OCI-LY7 (cell line): ENCODE measurements at regions not wholly inside any gene's neighbourhood (a gene's known extent, or its start where the extent isn't known, plus 50 kb on each side); places are given as distances from the start of the nearest gene placed in this dataset.

Experiments
- BruUV-seq: library from RNA; stranded (reverse); fragments of 400-500 nt; replicated peaks from 2 replicates; lab custom pipeline; 2021; lab: Mats Ljungman, UMichigan
- CTCF ChIA-PET: fragments of 300-600 bp; sonication (Branson Sonifier 250); formaldehyde crosslinking; loops from one replicate; lab custom pipeline; 2022; ENCODE audit warnings: antibody characterized with exemption; ENCODE audit not compliant: unreplicated experiment; lab: Charles Lee
- POLR2A ChIA-PET: fragments of 300-600 bp; sonication (Branson Sonifier 250); formaldehyde crosslinking; loops from one replicate; lab custom pipeline; 2022; ENCODE audit warnings: antibody characterized with exemption; lab: Charles Lee
- DNase-seq: peaks from one replicate; pipeline ENCODE4 v3.0.0-alpha.2; 2015; ENCODE audit warnings: low spot score
- H2AFZ ChIP-seq: fragments of 200-600 bp; sonication (generic), shearing (Covaris generic); 2 replicates; pipeline ENCODE4 v1.6.1; 2014; ENCODE audit warnings: mild to moderate bottlenecking, antibody characterized with exemption, low read length, moderate library complexity
- H3K27ac ChIP-seq: fragments of 200-600 bp; sonication (generic); 2 replicates; pipeline ENCODE4 v1.5.1; 2014; ENCODE audit warnings: mixed run types, low read depth, mild to moderate bottlenecking, moderate library complexity, low read length, inconsistent platforms; ENCODE audit not compliant: poor library complexity, severe bottlenecking
- H3K36me3 ChIP-seq: fragments of 200-600 bp; sonication (generic); 2 replicates; pipeline ENCODE4 v1.6.1; 2014; ENCODE audit warnings: mild to moderate bottlenecking, antibody characterized with exemption, low read length, moderate library complexity, mixed read lengths; ENCODE audit not compliant: insufficient read depth
- H3K4me1 ChIP-seq: fragments of 200-600 bp; sonication (generic); 2 replicates; pipeline ENCODE4 v1.5.1; 2014; ENCODE audit warnings: mild to moderate bottlenecking, low read length; ENCODE audit not compliant: insufficient read depth, poor library complexity, severe bottlenecking
- H3K4me2 ChIP-seq: fragments of 200-600 bp; sonication (generic); 2 replicates; pipeline ENCODE4 v1.6.1; 2014; ENCODE audit warnings: mild to moderate bottlenecking, low read length
- H3K4me3 ChIP-seq: fragments of 200-600 bp; sonication (generic); 2 replicates; pipeline ENCODE4 v1.5.1; 2014; ENCODE audit warnings: mild to moderate bottlenecking, low read depth, low read length; ENCODE audit not compliant: poor library complexity, severe bottlenecking
- H3K79me2 ChIP-seq: fragments of 200-600 bp; sonication (generic); 2 replicates; pipeline ENCODE4 v1.6.1; 2016; ENCODE audit warnings: low read depth, mild to moderate bottlenecking, low read length, moderate library complexity, mixed read lengths; ENCODE audit not compliant: insufficient read depth
- H3K9me2 ChIP-seq: fragments of 200-600 bp; sonication (generic); 2 replicates; pipeline ENCODE4 v1.6.1; 2016; ENCODE audit warnings: mild to moderate bottlenecking, low read length, mixed read lengths; ENCODE audit not compliant: insufficient read depth
- H3K9me3 ChIP-seq: fragments of 200-600 bp; sonication (generic); 2 replicates; pipeline ENCODE4 v1.6.1; 2014; ENCODE audit warnings: mild to moderate bottlenecking, mixed run types, low read length, mixed read lengths
- H4K20me1 ChIP-seq: fragments of 200-600 bp; sonication (generic); 2 replicates; pipeline ENCODE4 v1.6.1; 2014; ENCODE audit warnings: mild to moderate bottlenecking, antibody characterized with exemption, low read length, moderate library complexity, mixed read lengths; ENCODE audit not compliant: insufficient read depth
- EZH2phosphoT487 ChIP-seq: fragments of 200-600 bp; sonication (generic); IDR thresholded peaks from 2 replicates; pipeline ENCODE4 v1.6.1; 2018; ENCODE audit warnings: low read depth, borderline replicate concordance, mild to moderate bottlenecking, mixed run types, antibody characterized with exemption, low read length, moderate library complexity, mixed read lengths
- intact Hi-C: fragments of 100-400 bp; cut with micrococcal nuclease; formaldehyde crosslinking; loops from one replicate; pipeline ENCODE4 v1.10.0; 2022; ENCODE audit not compliant: unreplicated experiment
- TF ChIP-seq, protein P1 (sequence below): fragments of 200-600 bp; sonication (generic); conservative IDR thresholded peaks from 2 replicates; pipeline ENCODE4 v1.5.1; 2014; ENCODE audit warnings: mild to moderate bottlenecking, antibody characterized with exemption, low read length, moderate library complexity, mixed read lengths

DNA sequence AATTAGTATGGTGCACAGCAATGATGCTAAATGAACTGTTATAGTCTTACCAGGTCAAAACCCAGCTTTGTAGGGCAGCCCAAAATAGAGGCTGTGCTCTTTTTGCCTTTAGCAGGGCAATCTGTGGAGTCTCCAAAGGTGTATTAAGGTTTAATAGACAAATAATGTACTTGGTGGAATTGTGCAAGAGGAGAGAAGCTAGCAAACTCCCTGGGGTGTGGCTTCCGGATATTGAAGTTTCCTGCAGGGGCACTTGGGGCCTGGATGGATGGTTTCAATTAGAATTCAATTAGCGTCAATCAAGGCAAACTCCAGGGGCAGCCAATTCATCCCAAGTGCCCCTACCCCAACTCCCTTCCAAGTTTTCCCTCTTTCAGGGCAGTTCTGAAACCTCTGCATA is 285.8 kb downstream of the UTP18 start:
- no peaks in the 10 kb centered on the region for H3K9me3 ChIP-seq
- H3K4me2 ChIP-seq: no peak overlapping the region
- no peak overlapping the region for H3K27ac ChIP-seq
- TF ChIP-seq, protein P1, sequence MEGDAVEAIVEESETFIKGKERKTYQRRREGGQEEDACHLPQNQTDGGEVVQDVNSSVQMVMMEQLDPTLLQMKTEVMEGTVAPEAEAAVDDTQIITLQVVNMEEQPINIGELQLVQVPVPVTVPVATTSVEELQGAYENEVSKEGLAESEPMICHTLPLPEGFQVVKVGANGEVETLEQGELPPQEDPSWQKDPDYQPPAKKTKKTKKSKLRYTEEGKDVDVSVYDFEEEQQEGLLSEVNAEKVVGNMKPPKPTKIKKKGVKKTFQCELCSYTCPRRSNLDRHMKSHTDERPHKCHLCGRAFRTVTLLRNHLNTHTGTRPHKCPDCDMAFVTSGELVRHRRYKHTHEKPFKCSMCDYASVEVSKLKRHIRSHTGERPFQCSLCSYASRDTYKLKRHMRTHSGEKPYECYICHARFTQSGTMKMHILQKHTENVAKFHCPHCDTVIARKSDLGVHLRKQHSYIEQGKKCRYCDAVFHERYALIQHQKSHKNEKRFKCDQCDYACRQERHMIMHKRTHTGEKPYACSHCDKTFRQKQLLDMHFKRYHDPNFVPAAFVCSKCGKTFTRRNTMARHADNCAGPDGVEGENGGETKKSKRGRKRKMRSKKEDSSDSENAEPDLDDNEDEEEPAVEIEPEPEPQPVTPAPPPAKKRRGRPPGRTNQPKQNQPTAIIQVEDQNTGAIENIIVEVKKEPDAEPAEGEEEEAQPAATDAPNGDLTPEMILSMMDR: no peak
- TF ChIP-seq EZH2phosphoT487: no peak
- POLR2A ChIA-PET: no interaction called here
- no peaks in the 10 kb centered on the region for H3K4me1 ChIP-seq
- no TSS peak for BruUV-seq
- intact Hi-C loops: no loop called here
- H3K79me2 ChIP-seq: no peaks in the 10 kb centered on the region
- no peak overlapping the region for H2AFZ ChIP-seq
- no peaks in the 10 kb centered on the region for H3K36me3 ChIP-seq
- DNase-seq: no peak
- no peak overlapping the region for H3K4me3 ChIP-seq
- no peaks in the 10 kb centered on the region for H3K9me2 ChIP-seq
- no peaks in the 10 kb centered on the region for H4K20me1 ChIP-seq
- CTCF ChIA-PET: no interaction called here

DNA sequence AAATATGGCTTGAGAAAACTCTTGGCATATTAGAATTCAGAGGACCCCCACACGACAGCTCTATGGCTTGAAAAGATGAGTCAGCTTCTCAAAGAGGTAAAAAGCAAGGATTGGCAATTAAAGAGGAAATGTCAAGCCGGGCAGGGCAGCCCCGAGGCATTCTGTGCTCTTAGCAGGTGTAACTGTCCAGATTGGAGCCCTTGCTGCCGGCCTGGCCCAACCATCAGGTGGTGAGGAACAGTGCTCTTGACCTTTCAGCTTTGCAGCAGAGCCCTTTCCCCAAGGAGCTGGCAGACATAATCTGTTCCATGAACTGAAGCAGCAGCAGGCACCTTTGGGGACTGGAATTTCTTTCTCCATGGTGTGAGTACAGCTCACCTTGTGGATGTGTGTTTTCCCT is 287.8 kb downstream of the UTP18 start:
- POLR2A ChIA-PET: no interaction called here
- CTCF ChIA-PET: no interaction called here
- BruUV-seq: no TSS peak
- Histone ChIP-seq H3K27ac (no peak overlapping the region), H3K9me2 (no peaks in the 10 kb centered on the region), H3K4me1 (no peaks in the 10 kb centered on the region), H3K79me2 (no peaks in the 10 kb centered on the region), H3K9me3 (no peaks in the 10 kb centered on the region), H2AFZ (no peak overlapping the region), H3K36me3 (no peaks in the 10 kb centered on the region), H3K4me2 (no peak overlapping the region), H4K20me1 (no peaks in the 10 kb centered on the region), H3K4me3 (no peak overlapping the region)
- DNase-seq: no peak
- intact Hi-C loops: no loop called here
- TF ChIP-seq, protein P1: no peak
- TF ChIP-seq EZH2phosphoT487: no peak

DNA sequence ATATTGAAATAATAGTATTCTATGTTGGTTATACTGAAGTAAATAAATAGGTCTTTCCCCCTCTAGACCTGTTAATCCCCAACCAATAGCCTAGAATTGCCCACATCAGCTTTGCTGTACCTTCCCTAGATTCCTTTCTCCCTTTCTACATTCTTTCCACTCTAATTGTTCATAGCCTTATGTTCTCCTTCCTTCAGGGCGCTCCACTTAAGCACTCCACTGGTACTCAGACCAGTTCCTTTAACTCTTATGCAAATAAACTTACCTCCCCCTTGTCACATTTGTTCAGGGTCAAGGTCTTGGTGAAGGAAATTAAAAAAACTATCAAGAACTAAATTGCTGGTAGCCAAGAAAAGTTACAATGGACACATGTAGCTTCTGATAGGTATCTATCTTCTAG is 294.8 kb downstream of the UTP18 start:
- H3K36me3 ChIP-seq: no peaks in the 10 kb centered on the region
- H2AFZ ChIP-seq: no peak overlapping the region
- no peaks in the 10 kb centered on the region for H4K20me1 ChIP-seq
- intact Hi-C loops: no loop called here
- no peak for DNase-seq
- ChIA-PET CTCF (no interaction called here), POLR2A (no interaction called here)
- H3K27ac ChIP-seq: no peak overlapping the region
- H3K4me3 ChIP-seq: no peak overlapping the region
- H3K4me1 ChIP-seq: no peaks in the 10 kb centered on the region
- H3K79me2 ChIP-seq: no peaks in the 10 kb centered on the region
- H3K9me3 ChIP-seq: no peaks in the 10 kb centered on the region
- H3K9me2 ChIP-seq: no peaks in the 10 kb centered on the region
- no peak for TF ChIP-seq EZH2phosphoT487
- TF ChIP-seq, protein P1: no peak
- no TSS peak for BruUV-seq
- H3K4me2 ChIP-seq: no peak overlapping the region
